ENCODE measurements at regions not wholly inside any gene's neighbourhood (a gene's known extent, or its start where the extent isn't known, plus 50 kb on each side); places are given as distances from the start of the nearest gene placed in this dataset.
A peak's percentile ranks its signal among the peaks of the same experiment; 100 is the strongest.

DNA sequence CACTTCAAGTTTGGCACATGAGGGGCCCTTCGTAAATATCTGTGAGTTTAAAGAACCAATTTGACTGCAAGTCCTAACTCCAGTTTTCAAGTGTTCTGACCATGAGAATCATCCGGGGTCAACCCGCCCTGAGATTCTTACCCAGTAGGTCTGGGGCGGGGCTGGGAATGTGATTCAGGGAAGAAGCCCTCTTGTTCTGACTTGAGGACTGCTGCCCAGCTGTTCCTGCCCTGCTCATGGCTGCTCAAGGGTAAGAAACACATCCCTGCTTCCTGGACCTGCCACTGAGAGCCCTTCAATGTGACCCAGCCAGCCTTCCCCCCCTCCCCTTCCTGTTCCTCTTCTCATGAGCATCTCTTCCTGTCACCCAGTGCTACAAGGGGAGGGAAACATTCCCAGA, 92.7 kb upstream of the PGRMC2 start:
- Histone ChIP-seq H3K4me3 (ENCODE audit: low read depth, low read length) (no peak overlapping the region), H3K36me3 (no peaks in the 10 kb centered on the region), H3K9me3 (no peaks in the 10 kb centered on the region; the same call in 1 of the 2 replicates), H3K27me3 (no peaks in the 10 kb centered on the region), H3K4me1 (no peaks in the 10 kb centered on the region; the same call in 1 of the 2 replicates)
- TF ChIP-seq, protein P1, sequence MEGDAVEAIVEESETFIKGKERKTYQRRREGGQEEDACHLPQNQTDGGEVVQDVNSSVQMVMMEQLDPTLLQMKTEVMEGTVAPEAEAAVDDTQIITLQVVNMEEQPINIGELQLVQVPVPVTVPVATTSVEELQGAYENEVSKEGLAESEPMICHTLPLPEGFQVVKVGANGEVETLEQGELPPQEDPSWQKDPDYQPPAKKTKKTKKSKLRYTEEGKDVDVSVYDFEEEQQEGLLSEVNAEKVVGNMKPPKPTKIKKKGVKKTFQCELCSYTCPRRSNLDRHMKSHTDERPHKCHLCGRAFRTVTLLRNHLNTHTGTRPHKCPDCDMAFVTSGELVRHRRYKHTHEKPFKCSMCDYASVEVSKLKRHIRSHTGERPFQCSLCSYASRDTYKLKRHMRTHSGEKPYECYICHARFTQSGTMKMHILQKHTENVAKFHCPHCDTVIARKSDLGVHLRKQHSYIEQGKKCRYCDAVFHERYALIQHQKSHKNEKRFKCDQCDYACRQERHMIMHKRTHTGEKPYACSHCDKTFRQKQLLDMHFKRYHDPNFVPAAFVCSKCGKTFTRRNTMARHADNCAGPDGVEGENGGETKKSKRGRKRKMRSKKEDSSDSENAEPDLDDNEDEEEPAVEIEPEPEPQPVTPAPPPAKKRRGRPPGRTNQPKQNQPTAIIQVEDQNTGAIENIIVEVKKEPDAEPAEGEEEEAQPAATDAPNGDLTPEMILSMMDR (IDR thresholded peaks at IDR 0.05; ENCODE audit: low read depth, low read length): no peak
- DNase-seq: no peak

DNA sequence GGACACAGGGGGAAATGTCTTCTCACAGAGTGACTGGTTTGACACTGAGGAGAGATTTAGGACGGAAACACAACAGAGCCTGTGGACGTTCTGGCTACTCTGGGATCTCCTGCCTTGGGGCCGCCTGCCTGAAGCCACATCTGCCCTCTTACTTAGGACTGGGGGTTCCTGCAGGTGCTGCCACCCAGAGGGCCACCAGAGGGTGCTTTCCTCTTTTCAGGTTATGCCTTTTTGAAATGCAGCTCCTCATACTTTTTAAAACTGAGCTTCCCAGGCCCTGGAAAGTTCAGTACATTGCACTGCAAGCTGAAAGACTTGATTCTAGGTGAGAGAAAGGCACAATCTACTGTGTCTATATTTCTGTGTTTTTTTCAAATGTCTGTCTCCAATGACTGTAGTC, 92.2 kb upstream of the PGRMC2 start:
- peak; percentile 59 for DNase-seq
- Histone ChIP-seq H3K4me3 (ENCODE audit: low read depth, low read length) (no peak overlapping the region), H3K36me3 (no peaks in the 10 kb centered on the region), H3K4me1 (no peaks in the 10 kb centered on the region), H3K9me3 (no peaks in the 10 kb centered on the region; the same call in 1 of the 2 replicates), H3K27me3 (no peaks in the 10 kb centered on the region)
- TF ChIP-seq, protein P1 (IDR thresholded peaks at IDR 0.05; ENCODE audit: low read depth, low read length): peak; percentile 76

DNA sequence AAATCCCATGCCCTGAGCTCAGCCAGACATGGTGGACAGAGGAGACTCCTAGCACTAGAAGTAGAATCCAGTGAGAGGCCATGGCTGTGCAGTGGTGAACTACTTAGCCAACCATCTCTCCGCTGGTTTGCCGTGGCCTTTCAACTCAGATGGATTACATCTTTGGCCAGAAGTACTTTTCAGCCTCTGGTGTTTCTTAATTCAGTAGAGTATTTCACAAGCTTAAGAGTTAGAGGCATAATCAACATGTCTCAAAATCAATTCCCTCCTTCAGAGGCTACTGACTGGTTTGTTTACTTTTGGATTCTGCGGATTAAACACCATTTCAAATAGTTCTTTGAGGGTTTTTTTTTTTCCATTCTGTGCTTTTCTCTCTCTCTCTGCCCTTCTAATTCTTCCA, 91.1 kb upstream of the PGRMC2 start:
- TF ChIP-seq, protein P1 (IDR thresholded peaks at IDR 0.05; ENCODE audit: low read depth, low read length): no peak
- no peaks in the 10 kb centered on the region for H3K36me3 ChIP-seq
- no peaks in the 10 kb centered on the region for H3K27me3 ChIP-seq
- peaks cover 2% of the 10 kb centered on the region; the same call in 1 of the 2 replicates for H3K9me3 ChIP-seq
- H3K4me3 ChIP-seq (ENCODE audit: low read depth, low read length): no peak overlapping the region
- no peaks in the 10 kb centered on the region for H3K4me1 ChIP-seq
- no peak for DNase-seq

DNA sequence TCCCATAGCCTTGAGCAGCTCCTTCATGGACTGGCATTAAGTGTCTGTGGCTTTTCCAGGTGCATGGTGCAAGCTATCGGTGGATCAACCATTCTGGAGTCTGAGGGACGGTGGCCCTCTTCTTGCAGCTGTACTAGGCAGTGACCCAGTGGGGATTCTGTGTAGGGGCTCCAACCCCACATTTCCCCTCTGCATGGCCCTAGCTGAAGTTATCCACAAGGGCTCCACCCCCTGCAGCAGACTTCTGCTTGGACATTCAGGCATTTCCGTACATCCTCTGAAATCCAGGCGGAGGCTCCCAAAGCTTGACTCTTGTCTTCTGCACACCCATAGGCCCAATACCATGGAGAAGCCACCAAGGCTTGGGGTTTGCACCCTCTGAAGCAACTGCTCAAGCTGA, 89.3 kb upstream of the PGRMC2 start:
- no peaks in the 10 kb centered on the region for H3K36me3 ChIP-seq

DNA sequence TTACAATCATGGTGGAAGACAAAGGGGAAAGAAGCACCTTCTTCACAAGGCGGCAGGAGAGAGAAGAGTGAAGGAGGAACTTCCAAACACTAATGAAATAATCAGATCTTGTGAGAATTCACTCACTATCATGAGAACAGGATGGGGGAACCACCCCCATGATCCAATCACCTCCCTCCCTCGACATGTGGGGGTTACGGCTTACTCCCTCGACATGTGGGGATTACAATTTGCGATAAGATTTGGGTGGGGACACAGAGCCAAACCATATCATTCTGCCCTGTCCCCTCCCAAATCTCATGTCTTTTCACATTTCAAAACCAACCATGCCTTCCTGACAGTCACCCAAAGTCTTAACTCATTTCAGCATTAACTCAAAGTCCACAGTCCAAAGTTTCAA, 88.7 kb upstream of the PGRMC2 start:
- DNase-seq: no peak
- TF ChIP-seq, protein P1 (IDR thresholded peaks at IDR 0.05; ENCODE audit: low read depth, low read length): no peak

More for the DNA sequence above, 89.3 kb upstream of the PGRMC2 start:
- Histone ChIP-seq H3K4me3 (ENCODE audit: low read depth, low read length) (no peak overlapping the region), H3K9me3 (peaks cover 2% of the 10 kb centered on the region; the same call in 1 of the 2 replicates), H3K27me3 (no peaks in the 10 kb centered on the region), H3K4me1 (no peaks in the 10 kb centered on the region; the same call in 1 of the 2 replicates)
- no peak for DNase-seq
- TF ChIP-seq, protein P1 (IDR thresholded peaks at IDR 0.05; ENCODE audit: low read depth, low read length): no peak

DNA sequence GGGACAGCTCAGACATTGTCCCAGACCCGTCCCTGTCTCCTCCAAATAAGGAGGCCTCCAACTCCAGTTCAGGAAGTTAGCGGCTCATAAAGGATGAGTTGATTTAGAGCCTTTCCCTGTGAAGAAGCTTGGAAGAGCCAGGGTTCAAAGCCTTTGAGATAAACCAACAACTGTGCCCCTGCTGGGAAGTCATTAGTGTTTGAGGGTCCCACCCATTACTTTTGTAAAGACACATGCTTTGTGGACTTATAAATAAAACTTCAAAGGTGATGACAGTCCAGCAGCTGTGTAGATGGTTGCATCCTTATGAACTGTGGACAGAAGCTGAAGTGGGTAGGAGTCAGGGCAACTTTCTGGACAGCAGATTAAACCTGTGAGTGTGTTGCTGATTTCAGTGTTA, 86.0 kb upstream of the PGRMC2 start:
- DNase-seq: no peak
- TF ChIP-seq, protein P1 (IDR thresholded peaks at IDR 0.05; ENCODE audit: low read depth, low read length): no peak
- no peaks in the 10 kb centered on the region; the same call in none of the 2 replicates for H3K4me1 ChIP-seq
- H3K27me3 ChIP-seq: no peaks in the 10 kb centered on the region
- no peak overlapping the region for H3K4me3 ChIP-seq (ENCODE audit: low read depth, low read length)
- peaks cover 5% of the 10 kb centered on the region for H3K9me3 ChIP-seq
- H3K36me3 ChIP-seq: no peaks in the 10 kb centered on the region

More for the DNA sequence above, 88.7 kb upstream of the PGRMC2 start:
- no peak overlapping the region for H3K4me3 ChIP-seq (ENCODE audit: low read depth, low read length)
- no peaks in the 10 kb centered on the region for H3K36me3 ChIP-seq
- H3K4me1 ChIP-seq: no peaks in the 10 kb centered on the region; the same call in 1 of the 2 replicates
- no peaks in the 10 kb centered on the region for H3K27me3 ChIP-seq
- peaks cover 2% of the 10 kb centered on the region; the same call in 1 of the 2 replicates for H3K9me3 ChIP-seq

Measured in BE2C (cell line).